ENCODE measurements at regions not wholly inside any gene's neighbourhood (a gene's known extent, or its start where the extent isn't known, plus 50 kb on each side); places are given as distances from the start of the nearest gene placed in this dataset.
"Not testable (repeated sequence)": the region's sequence is repeated elsewhere in the genome, so short reads cannot be mapped to it uniquely, and the experiment has no call there.

DNA sequence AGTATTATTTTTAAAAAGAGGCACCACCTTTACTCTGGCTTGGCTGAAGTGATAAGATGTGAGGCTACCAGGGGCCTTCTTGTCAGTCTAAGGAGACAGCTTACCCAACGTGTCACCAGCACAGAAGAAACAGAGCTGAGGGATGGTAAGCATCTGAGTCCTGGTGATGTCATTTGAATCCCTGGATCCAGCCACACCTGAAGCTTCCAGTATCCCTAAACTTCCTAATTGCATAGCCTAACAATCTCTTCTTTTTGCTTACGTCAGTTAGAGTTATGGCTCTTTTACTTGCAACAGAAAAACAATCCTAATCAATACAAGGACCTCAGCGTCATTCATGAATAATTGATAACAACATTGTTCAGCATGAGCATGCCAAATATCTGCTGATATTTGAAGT lies 436.6 kb downstream of the SHISA9 start:
- no peak for DNase-seq (ENCODE audit: low read depth)
- H3K4me3 ChIP-seq (ENCODE audit: low read depth, low read length), result no peak overlapping the region
- TF ChIP-seq, protein P1, sequence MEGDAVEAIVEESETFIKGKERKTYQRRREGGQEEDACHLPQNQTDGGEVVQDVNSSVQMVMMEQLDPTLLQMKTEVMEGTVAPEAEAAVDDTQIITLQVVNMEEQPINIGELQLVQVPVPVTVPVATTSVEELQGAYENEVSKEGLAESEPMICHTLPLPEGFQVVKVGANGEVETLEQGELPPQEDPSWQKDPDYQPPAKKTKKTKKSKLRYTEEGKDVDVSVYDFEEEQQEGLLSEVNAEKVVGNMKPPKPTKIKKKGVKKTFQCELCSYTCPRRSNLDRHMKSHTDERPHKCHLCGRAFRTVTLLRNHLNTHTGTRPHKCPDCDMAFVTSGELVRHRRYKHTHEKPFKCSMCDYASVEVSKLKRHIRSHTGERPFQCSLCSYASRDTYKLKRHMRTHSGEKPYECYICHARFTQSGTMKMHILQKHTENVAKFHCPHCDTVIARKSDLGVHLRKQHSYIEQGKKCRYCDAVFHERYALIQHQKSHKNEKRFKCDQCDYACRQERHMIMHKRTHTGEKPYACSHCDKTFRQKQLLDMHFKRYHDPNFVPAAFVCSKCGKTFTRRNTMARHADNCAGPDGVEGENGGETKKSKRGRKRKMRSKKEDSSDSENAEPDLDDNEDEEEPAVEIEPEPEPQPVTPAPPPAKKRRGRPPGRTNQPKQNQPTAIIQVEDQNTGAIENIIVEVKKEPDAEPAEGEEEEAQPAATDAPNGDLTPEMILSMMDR (conservative IDR thresholded peaks at IDR 0.05; ENCODE audit: low read depth, low read length), result no peak

DNA sequence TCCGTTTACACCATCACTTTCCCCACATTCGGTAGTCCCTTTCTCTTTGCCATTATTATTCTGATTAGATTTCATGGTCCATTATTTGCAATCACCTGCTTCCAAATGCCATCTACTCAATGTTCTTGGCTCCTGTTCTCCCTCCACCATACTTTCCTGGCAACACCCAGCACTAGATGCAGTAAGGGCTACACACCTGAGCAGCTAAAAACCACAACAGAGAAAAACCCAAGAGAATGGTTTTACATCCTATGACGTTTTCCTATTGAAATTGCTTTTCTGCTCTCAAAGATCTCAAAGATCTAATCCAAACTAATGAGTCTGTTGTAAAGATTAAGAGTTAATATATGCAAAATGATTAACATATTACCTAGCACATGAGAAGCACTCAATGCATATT lies 441.3 kb downstream of the SHISA9 start:
- no peak for DNase-seq (ENCODE audit: low read depth)
- TF ChIP-seq, protein P1 (conservative IDR thresholded peaks at IDR 0.05; ENCODE audit: low read depth, low read length), result no peak
- H3K4me3 ChIP-seq (ENCODE audit: low read depth, low read length), result no peak overlapping the region

DNA sequence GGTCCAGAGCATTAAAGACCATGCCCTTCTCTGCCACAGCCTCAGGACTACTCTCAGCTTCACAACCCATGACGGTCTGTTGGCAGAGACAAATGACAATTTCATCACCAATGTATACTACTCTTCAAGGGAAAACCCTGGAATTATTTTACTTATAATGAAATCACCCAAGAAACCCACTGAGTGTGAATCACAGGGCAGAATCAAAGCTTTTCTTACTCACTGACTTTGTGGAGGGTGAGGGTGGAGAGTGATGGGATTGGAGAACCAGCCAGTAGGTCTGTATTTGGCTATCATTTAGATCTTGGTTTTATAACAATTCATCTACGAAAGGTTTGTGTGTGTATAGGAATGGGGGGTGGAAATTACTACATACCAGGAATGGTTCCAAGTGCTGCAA lies 442.6 kb downstream of the SHISA9 start:
- no peak overlapping the region for H3K4me3 ChIP-seq (ENCODE audit: low read depth, low read length)
- DNase-seq (ENCODE audit: low read depth), result peak; percentile 13
- TF ChIP-seq, protein P1 (conservative IDR thresholded peaks at IDR 0.05; ENCODE audit: low read depth, low read length), result no peak

DNA sequence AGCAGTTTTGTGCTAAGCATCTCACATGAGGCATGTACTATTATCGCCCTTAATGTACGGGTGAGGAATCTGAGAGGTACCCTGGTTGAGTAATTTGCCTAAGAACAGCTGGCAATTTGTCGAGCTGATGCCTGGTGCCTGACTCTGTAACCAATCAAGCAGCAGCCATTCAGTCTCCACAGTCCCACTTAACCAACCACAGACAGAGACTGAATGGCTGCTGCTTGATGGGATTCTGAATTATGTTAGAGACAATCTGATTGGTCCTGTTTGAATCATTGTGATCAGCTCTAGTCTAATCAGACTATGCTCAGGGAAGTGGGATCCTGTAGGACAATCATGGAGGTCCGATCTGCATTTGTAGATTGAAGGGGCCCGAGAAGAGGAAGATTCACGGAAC lies 447.0 kb downstream of the SHISA9 start:
- TF ChIP-seq, protein P1 (conservative IDR thresholded peaks at IDR 0.05; ENCODE audit: low read depth, low read length), result no peak
- no peak for DNase-seq (ENCODE audit: low read depth)
- no peak overlapping the region for H3K4me3 ChIP-seq (ENCODE audit: low read depth, low read length)

GRCh38 chr16:13350000-13350399 lies 448.6 kb downstream of the SHISA9 start:
- TF ChIP-seq, protein P1 (conservative IDR thresholded peaks at IDR 0.05; ENCODE audit: low read depth, low read length), result no peak
- DNase-seq (ENCODE audit: low read depth), result no peak
- no peak overlapping the region for H3K4me3 ChIP-seq (ENCODE audit: low read depth, low read length)

DNA sequence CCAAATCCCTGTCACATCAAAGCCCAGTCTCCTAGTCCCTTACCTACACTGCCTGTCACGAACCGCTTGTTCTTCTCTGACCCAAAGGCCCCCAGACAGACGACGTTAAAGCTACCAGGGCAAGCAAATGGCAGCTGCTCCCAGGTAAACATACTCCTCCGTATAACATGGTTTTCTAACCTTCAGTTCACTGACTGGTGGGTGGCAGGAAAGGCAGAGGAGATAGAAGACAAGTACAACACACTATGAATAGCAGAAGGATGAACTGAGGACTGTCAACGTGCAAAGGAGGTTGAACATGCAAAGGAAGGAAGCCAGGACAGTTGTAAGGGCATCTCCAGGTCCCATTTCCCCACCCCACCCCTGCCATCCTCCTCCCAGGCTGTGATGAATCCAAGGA lies 449.8 kb downstream of the SHISA9 start:
- DNase-seq (ENCODE audit: low read depth), result no peak
- H3K4me3 ChIP-seq (ENCODE audit: low read depth, low read length), result no peak overlapping the region
- TF ChIP-seq, protein P1 (conservative IDR thresholded peaks at IDR 0.05; ENCODE audit: low read depth, low read length), result no peak

DNA sequence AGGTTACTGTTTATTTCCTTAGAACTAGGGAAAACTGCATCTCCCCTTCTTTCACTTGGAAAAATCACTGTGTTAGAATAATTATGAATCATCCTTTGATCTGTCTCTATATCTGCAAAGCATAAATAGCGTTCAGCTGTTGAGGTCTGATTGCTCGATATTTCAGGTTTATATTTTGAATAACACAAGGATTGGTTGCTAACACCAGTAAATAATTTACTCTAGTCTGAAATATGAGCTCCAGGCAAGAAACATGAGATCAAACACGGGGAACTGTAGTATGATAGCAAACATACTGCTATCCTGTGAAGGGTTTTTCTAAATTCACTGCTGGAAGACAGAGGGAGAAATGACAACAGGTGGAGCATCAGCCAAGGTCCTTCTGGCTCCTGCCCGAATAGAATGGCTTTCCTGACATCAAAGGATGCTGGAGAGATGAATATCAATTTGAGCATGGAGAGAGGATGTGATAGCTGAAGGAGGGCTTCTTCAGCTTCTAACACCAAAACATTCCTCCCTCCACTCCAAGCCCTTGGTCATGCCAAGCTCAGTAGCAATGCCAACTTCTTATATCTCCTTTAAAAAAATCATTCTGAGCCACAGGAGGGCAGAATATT lies 450.3 kb downstream of the SHISA9 start:
- no peak overlapping the region for H3K4me3 ChIP-seq (ENCODE audit: low read depth, low read length)
- DNase-seq (ENCODE audit: low read depth), result peak; percentile 12
- TF ChIP-seq, protein P1 (conservative IDR thresholded peaks at IDR 0.05; ENCODE audit: low read depth, low read length), result no peak

DNA sequence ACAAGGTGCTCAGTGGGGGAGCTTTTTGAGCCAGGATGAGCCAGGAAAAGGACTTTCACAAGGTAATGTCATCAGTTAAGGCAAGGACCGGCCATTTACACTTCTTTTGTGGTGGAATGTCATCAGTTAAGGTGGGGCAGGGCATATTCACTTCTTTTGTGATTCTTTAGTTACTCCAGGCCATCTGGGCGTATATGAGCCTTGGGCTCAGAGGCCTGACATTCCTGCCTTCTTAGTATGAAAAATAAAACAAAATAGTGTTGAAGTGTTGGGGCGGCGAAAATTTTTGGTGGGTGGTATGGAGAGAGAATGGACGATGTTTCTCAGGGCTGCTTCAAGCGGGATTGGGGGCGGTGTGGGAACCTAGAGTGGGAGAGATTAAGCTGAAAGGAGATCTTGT lies 451.4 kb downstream of the SHISA9 start:
- H3K4me3 ChIP-seq (ENCODE audit: low read depth, low read length); DNase-seq (ENCODE audit: low read depth): not testable (repeated sequence)

DNA sequence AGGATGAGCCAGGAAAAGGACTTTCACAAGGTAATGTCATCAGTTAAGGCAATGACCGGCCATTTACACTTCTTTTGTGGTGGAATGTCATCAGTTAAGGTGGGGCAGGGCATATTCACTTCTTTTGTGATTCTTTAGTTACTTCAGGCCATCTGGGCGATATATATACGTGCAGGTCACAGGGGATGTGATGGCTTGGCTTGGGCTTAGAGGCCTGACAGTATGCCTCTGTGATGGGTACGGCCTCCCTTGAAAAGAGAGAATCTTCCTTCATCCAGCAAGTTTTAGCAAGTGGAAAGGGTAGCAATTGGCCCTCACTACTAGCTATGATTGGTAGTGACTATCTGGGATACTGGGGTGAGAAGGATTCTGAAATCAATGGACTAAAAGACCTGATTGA lies 456.4 kb downstream of the SHISA9 start:
- H3K4me3 ChIP-seq (ENCODE audit: low read depth, low read length); DNase-seq (ENCODE audit: low read depth): not testable (repeated sequence)

All from epithelial cell of proximal tubule (primary cell).